Glutamatergic neuron (in vitro differentiated cells): ENCODE measurements at regions not wholly inside any gene's neighbourhood (a gene's known extent, or its start where the extent isn't known, plus 50 kb on each side); places are given as distances from the start of the nearest gene placed in this dataset.

Source experiments
- DNase-seq: peaks from one replicate; pipeline ENCODE4 v3.0.0; 2022
- H3K27ac Mint-ChIP-seq: one replicate; pipeline ENCODE4 v1.8.0; 2020; ENCODE audit warnings: mild to moderate bottlenecking, mixed read lengths, inconsistent platforms; ENCODE audit not compliant: unreplicated experiment
- H3K27me3 Mint-ChIP-seq: one replicate; pipeline ENCODE4 v1.8.0; 2020; ENCODE audit warnings: mild to moderate bottlenecking, moderate library complexity, mixed read lengths, inconsistent platforms; ENCODE audit not compliant: unreplicated experiment
- H3K36me3 Mint-ChIP-seq: one replicate; pipeline ENCODE4 v1.8.0; 2020; ENCODE audit warnings: mild to moderate bottlenecking, mixed read lengths, inconsistent platforms; ENCODE audit not compliant: unreplicated experiment
- H3K4me1 Mint-ChIP-seq: one replicate; pipeline ENCODE4 v1.8.0; 2020; ENCODE audit warnings: mild to moderate bottlenecking, low read depth, mixed read lengths, inconsistent platforms; ENCODE audit not compliant: unreplicated experiment
- H3K4me3 Mint-ChIP-seq: one replicate; pipeline ENCODE4 v1.8.0; 2020; ENCODE audit warnings: mild to moderate bottlenecking, mixed read lengths, inconsistent platforms; ENCODE audit not compliant: unreplicated experiment
- H3K9me3 Mint-ChIP-seq: one replicate; pipeline ENCODE4 v1.8.0; 2020; ENCODE audit warnings: mild to moderate bottlenecking, moderate library complexity, mixed read lengths, inconsistent platforms; ENCODE audit not compliant: unreplicated experiment
- TF ChIP-seq, protein P1 (sequence below): fragments of 200-600 bp; sonication (generic); IDR thresholded peaks from one replicate; pipeline ENCODE4 v1.5.0; 2021; ENCODE audit not compliant: partially characterized antibody, unreplicated experiment

GRCh38 chr16:63349961-63350360 is 1313.7 kb upstream of the CDH8 start:
- H3K27ac Mint-ChIP-seq, result no peak overlapping the region
- TF ChIP-seq, protein P1, sequence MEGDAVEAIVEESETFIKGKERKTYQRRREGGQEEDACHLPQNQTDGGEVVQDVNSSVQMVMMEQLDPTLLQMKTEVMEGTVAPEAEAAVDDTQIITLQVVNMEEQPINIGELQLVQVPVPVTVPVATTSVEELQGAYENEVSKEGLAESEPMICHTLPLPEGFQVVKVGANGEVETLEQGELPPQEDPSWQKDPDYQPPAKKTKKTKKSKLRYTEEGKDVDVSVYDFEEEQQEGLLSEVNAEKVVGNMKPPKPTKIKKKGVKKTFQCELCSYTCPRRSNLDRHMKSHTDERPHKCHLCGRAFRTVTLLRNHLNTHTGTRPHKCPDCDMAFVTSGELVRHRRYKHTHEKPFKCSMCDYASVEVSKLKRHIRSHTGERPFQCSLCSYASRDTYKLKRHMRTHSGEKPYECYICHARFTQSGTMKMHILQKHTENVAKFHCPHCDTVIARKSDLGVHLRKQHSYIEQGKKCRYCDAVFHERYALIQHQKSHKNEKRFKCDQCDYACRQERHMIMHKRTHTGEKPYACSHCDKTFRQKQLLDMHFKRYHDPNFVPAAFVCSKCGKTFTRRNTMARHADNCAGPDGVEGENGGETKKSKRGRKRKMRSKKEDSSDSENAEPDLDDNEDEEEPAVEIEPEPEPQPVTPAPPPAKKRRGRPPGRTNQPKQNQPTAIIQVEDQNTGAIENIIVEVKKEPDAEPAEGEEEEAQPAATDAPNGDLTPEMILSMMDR, result no peak
- no peak overlapping the region for H3K4me3 Mint-ChIP-seq
- peaks cover 3% of the 10 kb centered on the region for H3K4me1 Mint-ChIP-seq
- H3K9me3 Mint-ChIP-seq, result no peaks in the 10 kb centered on the region
- no peaks in the 10 kb centered on the region for H3K36me3 Mint-ChIP-seq
- H3K27me3 Mint-ChIP-seq, result no peaks in the 10 kb centered on the region
- DNase-seq, result peak; percentile 14

DNA sequence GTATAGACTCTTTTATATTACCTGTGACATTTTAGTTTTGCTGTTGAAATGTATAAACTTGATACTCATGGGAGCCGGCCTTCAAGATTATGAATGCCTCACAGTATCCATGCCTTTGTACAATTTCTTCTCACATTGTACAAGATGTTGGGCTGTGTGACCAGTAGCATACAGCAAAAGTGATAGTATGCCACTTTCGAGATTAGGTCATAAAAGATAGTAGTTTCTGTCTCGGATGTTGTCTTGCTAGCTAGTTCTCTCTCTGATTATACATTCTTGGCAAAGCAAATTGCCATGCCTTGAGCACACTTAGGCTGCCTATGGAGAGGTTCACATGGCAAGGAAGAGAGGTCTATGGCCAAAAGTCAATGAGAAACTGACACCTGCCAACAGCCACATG is 1309.8 kb upstream of the CDH8 start:
- no peak for DNase-seq
- Mint-ChIP-seq H3K27ac (no peak overlapping the region), H3K27me3 (no peaks in the 10 kb centered on the region), H3K4me1 (peaks cover 3% of the 10 kb centered on the region), H3K36me3 (no peaks in the 10 kb centered on the region), H3K9me3 (no peaks in the 10 kb centered on the region), H3K4me3 (no peak overlapping the region)
- TF ChIP-seq, protein P1, result no peak

- TF ChIP-seq, protein P1, result no peak
- Mint-ChIP-seq H3K4me3 (no peak overlapping the region), H3K4me1 (no peaks in the 10 kb centered on the region), H3K9me3 (no peaks in the 10 kb centered on the region), H3K27me3 (no peaks in the 10 kb centered on the region), H3K27ac (no peak overlapping the region), H3K36me3 (no peaks in the 10 kb centered on the region)
- DNase-seq, result no peak
Measured at GRCh38 chr16:63337264-63337663, 1301.0 kb upstream of the CDH8 start.

- no peak for DNase-seq
- Mint-ChIP-seq H3K9me3 (no peaks in the 10 kb centered on the region), H3K4me1 (no peaks in the 10 kb centered on the region), H3K36me3 (no peaks in the 10 kb centered on the region), H3K27me3 (no peaks in the 10 kb centered on the region), H3K27ac (no peak overlapping the region), H3K4me3 (no peak overlapping the region)
- TF ChIP-seq, protein P1, result no peak
Measured at GRCh38 chr16:63331111-63331510, 1294.9 kb upstream of the CDH8 start.

DNA sequence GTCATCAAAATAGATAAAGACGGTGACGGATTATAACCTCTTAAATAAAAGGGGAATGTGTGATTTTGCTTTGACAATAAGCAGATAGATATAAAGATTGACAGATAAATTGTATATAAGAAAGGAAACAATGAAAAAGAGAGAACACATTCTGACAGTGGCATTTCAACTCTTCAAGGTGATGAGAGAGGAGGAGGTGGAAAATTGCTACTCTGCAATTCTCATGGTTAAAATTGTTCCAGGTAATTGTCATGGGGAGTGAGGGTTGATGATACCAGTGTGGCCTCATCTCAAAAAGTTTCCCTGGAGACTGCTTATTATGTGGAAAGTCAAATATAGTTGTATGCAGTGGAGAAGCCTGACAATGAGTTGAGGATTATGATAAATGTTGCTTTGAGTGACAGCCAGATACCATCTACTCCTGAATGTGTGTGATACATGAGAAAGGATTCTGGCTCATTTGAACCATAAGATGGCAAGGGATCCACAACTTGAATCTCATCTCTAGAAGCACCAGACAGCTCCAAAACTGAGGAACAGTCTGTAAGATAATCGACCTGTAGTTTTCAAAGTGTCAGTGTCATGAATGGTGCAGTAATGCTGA is 1290.6 kb upstream of the CDH8 start:
- Mint-ChIP-seq H3K4me1 (no peaks in the 10 kb centered on the region), H3K9me3 (no peaks in the 10 kb centered on the region), H3K4me3 (no peak overlapping the region), H3K36me3 (no peaks in the 10 kb centered on the region), H3K27ac (no peak overlapping the region), H3K27me3 (peaks cover 1% of the 10 kb centered on the region)
- DNase-seq, result no peak
- TF ChIP-seq, protein P1, result no peak
